GM15510 (cell line): ENCODE measurements at regions not wholly inside any gene's neighbourhood (a gene's known extent, or its start where the extent isn't known, plus 50 kb on each side); places are given as distances from the start of the nearest gene placed in this dataset.

Experiments used
- POLR2A ChIP-seq: IDR thresholded peaks from 3 replicates; pipeline ENCODE4 v1.6.1; 2011; ENCODE audit warnings: borderline replicate concordance; ENCODE audit not compliant: insufficient read length; ENCODE audit errors: extremely low read depth

DNA sequence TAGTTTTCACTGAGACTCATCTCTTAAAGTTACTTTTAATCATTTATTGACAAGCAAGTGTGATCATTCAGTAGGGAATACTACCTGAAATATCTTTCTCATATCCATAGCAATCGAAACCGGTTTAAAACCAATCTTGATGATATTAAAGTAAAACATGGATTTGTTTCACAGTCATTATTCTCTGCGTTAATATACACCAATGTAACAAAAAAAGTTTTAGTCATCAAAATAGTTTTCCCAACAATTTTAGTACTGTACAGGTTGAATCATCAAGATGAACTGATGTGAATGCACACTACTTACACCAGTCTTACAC lies 137.0 kb upstream of the KRAS start:
- no peak for TF ChIP-seq POLR2A

DNA sequence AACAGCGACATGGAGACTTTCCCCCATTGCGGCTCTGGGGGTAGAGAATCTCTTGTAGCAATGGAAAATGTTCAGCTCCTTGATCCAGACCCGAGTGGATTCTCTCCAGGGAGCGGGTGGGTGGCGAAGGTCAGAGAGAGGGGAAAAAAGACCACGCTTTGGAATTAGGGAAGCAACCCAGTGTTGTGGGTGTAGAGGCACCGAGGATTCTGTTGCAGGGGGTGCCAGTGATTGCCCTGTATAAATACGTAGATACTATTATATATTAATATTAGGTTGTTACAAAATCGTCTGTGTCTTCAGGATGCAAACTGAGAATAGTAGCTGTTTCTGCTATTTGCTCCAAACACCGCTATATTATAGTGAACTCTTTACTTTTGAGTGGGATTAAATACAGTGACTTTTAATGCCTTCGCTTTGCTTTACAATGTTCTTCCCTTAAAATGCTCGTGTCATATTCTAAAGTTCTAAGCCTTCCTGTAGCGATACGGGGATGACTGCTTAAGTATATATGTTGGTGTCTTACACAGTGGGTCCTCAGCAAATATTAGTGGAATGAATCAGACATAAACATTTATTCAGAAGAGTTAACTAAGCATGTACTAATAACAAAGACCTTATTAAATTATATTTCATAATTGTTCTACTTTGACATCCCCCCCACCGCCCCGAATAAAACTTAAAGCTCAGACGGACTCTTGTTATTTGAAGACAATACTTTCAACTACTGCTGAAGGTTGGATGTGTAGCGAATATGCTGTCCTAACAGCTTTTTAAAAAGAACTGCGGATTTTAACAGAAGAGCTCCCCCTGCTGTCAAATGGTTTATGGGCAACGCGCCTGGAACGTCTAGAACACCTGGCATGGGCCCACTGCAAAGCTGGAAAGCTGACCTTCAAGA lies 136.4 kb upstream of the KRAS start:
- no peak for TF ChIP-seq POLR2A

DNA sequence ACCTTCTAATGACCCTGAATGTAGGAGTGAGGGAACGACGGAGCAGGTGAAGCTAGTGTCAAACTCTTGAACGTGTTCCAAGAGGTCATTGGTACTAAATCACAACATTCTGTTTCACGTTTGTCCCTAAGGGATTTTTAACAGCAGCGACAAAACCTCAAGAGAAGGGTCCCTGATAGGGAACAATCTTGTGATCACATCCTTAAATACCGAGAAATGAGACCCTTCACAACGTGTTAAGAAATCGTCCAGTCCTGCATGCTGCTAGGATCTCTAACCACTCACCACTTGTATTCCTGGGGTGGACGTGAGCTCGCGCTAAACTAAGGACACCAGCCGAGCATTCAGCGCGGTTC lies 134.1 kb upstream of the KRAS start:
- no peak for TF ChIP-seq POLR2A

DNA sequence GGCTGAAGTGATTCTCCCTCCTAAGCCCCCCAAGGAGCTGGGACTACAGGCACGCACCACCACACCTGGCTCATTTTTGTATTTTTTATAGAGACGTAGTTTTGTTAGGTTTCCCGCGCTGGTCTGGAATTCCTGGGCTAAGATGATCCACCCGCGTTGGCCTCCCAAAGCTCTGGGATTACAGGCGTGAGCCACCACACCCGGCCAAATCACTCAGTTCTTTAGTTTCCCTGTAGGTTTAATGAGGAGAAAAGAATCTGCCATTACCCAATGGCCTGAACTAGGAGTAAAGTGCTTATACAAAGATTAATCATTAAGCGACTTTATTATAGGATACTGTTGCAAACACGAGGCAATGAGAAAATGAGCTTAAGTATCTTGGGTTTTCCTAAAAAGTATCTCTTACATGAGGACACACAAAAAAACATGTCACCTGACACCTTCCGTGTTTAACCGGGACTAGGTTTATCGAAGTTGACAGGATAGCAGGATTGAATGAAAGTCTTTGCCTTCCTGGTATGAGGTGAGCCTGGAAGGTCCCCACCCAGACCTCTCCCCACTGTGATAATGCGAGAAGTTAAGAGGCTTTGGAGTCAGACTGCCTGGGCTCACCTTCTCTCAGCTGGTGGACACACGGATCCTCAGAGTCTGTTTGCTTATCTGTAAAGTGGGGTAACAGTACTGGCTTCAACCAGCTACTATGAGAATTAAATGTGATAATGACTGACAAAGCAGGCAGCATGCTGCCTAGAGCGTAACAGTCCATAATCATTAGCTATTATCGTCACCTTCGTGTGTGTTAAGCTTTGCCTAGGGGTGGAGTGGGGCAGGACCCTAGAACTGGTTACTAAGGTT lies 133.5 kb upstream of the KRAS start:
- peak; percentile 13 for TF ChIP-seq POLR2A

DNA sequence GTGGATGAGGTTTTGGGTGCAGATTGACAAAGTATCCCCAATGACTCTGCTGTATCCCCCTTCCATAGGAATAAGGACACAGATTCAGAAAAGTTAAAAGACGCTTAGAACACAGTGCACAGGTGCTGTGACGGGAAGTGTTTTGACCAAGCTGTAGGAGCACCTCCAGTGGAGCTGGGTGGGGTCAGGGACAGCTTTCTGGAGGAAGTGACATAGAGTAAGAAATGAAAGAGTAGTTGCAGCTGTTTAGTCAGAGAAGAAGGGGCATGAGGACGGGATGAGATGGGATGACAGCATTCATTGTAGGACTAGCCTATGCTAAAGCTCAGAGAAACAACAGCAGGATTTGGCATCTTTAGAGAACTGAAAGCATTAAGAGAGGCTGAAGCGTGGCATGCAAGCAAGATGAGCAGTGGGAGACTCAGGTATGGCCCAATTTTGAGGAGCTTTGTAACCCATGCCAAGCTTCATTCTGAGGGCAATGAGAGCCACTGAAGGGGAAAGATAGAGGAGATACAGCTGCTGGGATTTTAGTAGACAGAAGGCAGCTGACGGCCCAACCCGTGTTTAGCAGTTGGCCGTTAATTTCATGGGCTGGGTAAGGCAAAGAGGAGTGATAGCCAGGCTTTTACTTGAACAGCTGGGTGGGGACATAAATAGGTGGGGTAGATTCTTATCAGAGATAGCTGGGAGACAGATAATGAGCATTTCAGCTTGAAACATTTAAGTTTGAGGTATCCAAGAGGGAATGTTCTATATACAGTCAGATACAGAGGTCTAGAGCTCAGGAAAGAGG lies 131.8 kb upstream of the KRAS start:
- TF ChIP-seq POLR2A, result no peak

DNA sequence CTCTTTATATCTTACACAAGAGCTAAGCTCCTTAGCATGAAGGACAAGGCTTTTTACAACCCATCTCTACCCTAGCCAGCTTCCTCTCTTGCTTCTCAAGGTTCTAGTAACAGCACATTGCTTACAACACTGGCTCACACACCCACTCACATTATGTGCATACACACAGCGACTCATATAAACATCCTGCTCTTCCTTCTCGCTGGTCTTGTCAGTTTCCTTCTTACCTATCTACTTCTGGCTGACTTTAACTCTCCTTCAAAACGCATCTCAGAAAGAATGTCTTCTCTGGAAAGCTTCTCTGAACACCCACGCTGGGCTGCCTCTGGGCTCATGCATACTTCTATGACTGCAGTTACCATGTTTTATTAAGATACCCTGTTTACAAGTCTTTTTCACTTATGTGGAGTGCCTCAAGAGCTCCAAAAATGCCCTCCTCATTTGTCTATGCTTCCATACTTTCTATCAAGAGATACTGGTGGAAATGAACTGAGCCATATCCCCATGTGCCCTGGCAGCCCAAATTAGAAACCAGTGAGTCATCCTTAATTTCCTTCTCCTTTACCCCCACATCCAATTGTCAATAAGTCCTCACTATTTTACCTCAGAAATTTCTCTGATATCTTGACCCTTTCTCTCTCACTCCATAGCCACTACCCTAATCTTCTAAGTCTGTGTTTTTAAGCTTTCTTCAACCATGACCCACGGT lies 126.9 kb upstream of the KRAS start:
- no peak for TF ChIP-seq POLR2A

DNA sequence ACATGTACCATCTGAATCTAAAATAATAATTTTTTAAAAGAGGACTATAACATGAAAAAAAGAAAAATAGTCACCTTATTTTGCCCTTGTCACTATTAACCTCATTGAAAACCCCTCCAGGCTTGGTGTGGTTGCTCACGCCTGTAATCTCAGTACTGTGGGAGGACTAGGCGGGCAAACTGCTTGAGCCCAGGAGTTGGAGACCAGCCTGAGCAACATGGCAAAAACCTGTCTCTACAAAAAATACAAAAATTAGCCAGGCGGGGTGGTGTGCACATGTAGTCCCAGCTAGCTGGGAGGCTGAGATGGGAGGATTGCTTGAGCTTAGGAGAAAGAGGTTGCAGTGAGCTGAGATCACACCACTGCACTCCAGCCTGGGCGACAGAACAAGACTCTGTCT lies 126.3 kb upstream of the KRAS start:
- TF ChIP-seq POLR2A, result no peak

DNA sequence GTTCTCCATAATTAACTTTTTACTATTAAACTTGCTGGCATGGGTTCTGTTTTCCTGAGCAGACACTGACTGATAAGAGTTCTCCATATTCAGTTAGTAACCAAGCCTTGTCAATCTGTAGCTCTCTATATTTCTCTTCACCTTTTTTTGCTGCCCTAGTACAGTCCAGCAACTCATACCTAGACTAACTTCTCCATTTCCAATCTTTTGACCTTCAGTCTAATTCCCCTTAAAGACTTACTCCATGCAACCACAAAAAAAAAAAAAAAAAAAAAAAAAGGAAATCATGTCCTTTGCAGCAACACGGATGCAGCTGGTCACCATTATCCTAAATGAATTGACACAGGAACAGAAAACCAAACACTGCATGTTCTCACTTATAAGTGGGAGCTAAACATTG lies 125.7 kb upstream of the KRAS start:
- TF ChIP-seq POLR2A, result no peak

DNA sequence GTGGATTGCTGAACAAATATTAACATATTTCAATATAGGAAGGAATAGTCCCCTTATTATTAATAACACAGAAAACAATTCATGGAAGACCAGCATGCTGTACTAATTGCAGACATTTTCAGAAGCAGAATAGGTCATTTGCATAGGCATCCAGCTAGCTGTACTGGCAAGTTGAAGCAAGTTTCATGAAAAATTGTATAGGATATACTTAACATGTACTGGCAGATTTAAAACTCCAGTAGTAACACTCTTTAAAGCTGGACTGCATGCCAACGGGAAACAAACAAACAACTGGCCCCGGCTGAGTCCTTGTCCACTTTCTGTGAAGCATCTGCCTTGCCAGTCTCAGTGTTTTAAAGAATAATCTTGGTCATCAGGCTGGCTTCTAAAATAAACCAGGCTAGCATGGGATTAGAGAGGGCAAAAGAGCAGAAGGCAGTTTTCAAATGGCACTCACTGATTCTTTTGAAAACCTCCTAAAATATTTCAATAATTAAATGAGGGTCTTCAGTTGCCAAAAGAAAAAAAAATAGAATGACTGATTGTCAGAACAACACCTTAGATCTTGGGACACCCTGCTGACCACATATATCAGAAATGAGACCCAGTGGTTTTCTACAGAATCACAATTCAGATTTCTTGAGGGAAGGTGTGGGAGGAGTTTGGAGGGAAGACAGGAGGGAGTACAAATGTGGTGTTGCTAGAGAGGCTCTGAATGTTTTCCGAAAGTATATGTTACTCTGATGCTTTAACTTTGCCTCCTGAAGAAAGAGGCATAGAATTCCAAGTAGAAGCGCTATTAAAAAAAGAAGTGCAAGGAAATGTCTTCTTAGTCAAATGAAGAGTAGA lies 122.5 kb upstream of the KRAS start:
- TF ChIP-seq POLR2A, result no peak

DNA sequence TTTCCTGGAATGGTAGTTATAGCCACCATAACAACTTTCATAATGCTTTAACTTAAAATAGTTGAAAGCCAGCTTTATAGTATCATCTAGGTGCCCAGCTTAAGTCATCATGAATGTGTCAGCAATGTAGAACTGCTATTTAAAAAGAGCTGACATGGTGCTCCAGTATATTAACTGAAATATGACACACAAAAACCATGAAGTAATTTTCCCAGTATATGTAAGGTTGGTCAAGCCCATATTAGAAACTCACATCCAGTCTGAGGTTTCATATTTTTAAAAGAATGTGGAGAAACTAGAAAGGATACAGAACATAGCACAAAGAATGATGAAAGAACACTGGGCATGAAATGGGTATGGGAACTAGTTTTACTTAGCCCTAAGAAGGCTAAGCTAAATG lies 121.3 kb upstream of the KRAS start:
- TF ChIP-seq POLR2A, result no peak

DNA sequence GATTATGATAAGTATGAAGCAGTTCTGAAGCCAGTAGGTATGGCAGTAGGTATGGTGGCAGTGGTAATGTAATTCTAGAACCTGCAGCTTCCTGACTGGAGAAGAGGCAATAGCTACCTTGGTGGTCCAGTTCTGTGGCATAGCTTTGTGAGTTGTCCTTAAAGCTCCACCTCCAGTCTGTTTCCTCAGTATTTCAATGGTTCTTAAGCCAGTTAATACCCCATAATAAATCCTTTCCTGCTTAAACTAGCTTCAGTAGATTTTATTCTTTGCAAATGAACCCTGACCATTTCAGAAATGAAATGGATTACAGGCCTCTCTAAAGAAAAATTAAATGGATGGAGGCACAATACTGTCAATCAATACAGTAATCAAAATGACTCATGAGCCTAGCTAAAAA lies 117.8 kb upstream of the KRAS start:
- no peak for TF ChIP-seq POLR2A

DNA sequence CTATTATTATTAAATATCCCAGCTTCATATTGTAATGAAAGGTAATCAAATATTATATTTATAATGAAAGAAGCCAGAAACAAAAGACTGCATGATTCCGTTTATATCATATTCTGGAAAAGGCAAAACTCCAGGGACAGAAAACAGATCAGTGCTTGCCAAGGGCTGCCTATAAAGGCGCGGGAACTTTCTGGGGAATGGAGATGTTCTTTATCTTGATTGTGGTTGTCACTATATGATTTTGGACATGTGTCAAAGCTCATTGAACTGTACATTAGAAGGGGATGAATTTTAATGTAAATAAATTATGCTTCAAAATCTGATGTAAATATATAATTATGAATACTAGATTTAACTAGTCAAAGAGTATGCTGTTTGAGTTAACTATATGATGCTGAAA lies 115.4 kb upstream of the KRAS start:
- no peak for TF ChIP-seq POLR2A

DNA sequence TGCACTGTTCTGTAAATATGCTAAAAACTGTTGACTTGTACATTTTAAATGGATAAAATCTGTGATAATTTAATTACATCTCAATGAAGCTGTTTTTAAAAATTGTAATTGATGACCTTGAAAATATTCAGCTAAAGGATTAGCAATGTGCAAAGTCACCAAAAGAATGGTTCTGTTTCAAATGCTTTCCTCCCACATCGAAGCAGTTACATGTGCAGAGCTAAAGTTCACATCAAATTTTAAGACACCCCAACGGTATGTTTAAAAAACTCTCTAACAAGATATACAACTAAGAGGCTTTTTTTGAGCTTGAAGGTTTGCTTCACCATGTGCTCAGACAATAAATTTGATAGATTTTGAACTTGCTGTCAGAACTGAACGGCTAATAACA lies 114.6 kb upstream of the KRAS start:
- TF ChIP-seq POLR2A, result no peak
